DND-41 (cell line): ENCODE measurements at regions not wholly inside any gene's neighbourhood (a gene's known extent, or its start where the extent isn't known, plus 50 kb on each side); places are given as distances from the start of the nearest gene placed in this dataset.

ENCODE experiments used
- CTCF ChIP-seq: IDR thresholded peaks from 2 replicates; pipeline ENCODE4 v1.5.1; 2012; ENCODE audit warnings: borderline replicate concordance, low read length, moderate library complexity, mild to moderate bottlenecking; ENCODE audit not compliant: poor library complexity, severe bottlenecking; ENCODE audit errors: extremely low read depth
- EZH2 ChIP-seq: IDR thresholded peaks from 3 replicates; pipeline ENCODE4 v1.6.1; 2012; ENCODE audit warnings: borderline replicate concordance, low read depth, mild to moderate bottlenecking, moderate library complexity, low read length, inconsistent platforms; ENCODE audit not compliant: severe bottlenecking

GRCh38 chr2:18176679-18177215 is 298.3 kb downstream of the KCNS3 start:
- TF ChIP-seq CTCF: no peak
- no peak for TF ChIP-seq EZH2
